Right ventricle myocardium inferior (tissue), 1 donor: ENCODE measurements at regions not wholly inside any gene's neighbourhood (a gene's known extent, or its start where the extent isn't known, plus 50 kb on each side); places are given as distances from the start of the nearest gene placed in this dataset.
"Not testable (repeated sequence)": the region's sequence is repeated elsewhere in the genome, so short reads cannot be mapped to it uniquely, and the experiment has no call there.

Source experiments
- ATAC-seq: fragments of 200-7000 bp; cut with Tn5 transposase; one replicate; pipeline ENCODE4 v1.9.1; 2020; ENCODE audit warnings: mild to moderate bottlenecking, moderate library complexity
- DNase-seq: peaks from one replicate; pipeline ENCODE4 v3.0.0; 2021; ENCODE audit errors: missing footprints
- intact Hi-C: fragments of 100-400 bp; cut with DNase I; formaldehyde crosslinking; loops from one replicate; pipeline ENCODE4 v1.11.0; 2022
- donor health status: DM: no; HTN: yes; CAD: no; lungs with severe emphysema.

DNA sequence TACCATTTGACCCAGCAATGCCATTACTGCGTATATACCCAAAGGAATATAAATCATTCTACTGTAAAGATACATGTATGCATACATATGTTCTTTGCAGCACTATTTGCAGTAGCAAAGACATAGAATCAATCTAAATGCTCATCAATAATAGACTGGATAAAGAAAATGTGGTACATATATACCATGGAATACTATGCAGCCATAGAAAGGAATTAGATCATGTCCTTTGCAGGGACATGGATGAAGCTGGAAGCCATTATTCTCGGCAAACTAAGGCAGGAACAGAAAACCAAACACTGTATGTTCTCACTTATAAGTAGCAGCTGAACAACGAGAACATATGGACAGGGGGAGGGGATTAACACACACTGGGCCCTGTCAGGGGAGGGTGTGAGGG is 54.8 kb upstream of the ZNF30 start:
- intact Hi-C loops, ATAC-seq, DNase-seq: not testable (repeated sequence)

DNA sequence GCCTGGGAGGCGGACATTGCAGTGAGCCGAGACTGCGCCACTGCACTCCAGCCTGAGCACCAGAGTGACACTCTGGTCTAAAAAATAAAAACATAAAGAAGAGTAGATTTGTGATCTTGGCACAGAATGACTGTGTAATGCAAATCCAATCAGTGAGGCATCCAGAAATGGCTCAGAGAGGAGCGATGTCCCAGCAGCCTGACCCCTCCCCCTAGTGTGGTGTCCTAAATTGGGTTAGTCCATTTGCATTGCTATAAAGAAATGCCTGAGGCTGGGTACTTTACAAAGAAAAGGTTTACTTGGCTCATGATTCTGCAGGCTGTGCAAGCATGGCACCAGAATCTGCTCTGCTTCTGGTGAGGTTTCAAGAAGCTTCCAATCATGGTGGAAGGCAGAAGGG is 59.1 kb upstream of the ZNF30 start:
- no peak for ATAC-seq
- intact Hi-C loops = no loop called here

DNA sequence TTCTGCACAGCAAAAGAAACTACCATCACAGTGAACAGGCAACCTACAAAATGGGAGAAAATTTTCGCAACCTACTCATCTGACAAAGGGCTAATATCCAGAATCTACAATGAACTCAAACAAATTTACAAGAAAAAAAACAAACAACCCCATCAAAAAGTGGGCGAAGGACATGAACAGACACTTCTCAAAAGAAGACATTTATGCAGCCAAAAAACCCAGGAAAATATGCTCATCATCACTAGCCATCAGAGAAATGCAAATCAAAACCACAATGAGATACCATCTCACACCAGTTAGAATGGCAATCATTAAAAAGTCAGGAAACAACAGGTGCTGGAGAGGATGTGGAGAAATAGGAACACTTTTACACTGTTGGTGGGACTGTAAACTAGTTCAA is 61.5 kb upstream of the ZNF30 start:
- ATAC-seq, DNase-seq, intact Hi-C loops: not testable (repeated sequence)

More for the DNA sequence above, 59.1 kb upstream of the ZNF30 start:
- no peak for DNase-seq

DNA sequence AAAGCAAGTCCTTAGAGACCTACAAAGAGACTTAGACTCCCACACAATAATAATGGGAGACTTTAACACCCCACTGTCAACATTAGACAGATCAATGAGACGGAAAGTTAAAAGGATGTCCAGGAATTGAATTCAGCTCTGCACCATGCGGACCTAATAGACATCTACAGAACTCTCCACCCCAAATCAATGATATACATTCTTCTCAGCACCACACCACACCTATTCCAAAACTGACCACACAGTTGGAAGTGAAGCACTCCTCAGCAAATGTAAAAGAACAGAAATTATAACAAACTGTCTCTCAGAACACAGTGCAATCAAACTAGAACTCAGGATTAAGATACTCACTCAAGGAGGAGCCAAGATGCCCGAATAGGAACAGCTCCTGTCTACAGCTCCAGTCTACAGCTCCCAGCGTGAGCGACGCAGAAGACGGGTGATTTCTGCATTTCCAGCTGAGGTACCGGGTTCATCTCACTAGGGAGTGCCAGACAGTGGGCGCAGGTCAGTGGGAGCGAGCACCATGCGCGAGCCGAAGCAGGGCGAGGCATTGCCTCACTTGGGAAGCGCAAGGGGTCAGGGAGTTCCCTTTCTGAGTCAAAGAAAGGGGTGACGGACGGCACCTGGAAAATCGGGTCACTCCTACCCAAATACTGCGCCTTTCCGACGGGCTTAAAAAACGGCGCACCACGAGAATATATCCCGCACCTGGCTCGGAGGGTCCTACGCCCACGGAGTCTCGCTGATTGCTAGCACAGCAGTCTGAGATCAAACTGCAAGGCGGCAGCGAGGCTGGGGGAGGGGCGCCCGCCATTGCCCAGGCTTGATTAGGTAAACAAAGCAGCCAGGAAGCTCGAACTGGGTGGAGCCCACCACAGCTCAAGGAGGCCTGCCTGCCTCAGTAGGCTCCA is 66.6 kb upstream of the ZNF30 start:
- intact Hi-C loops, ATAC-seq, DNase-seq: not testable (repeated sequence)

GRCh38 chr19:34859325-34859724 is 67.4 kb upstream of the ZNF30 start:
- intact Hi-C loops, ATAC-seq, DNase-seq: not testable (repeated sequence)

- intact Hi-C loops = no loop called here
- ATAC-seq (no peak), DNase-seq (no peak)
Measured at GRCh38 chr19:34856052-34856451, 70.7 kb upstream of the ZNF30 start.

DNA sequence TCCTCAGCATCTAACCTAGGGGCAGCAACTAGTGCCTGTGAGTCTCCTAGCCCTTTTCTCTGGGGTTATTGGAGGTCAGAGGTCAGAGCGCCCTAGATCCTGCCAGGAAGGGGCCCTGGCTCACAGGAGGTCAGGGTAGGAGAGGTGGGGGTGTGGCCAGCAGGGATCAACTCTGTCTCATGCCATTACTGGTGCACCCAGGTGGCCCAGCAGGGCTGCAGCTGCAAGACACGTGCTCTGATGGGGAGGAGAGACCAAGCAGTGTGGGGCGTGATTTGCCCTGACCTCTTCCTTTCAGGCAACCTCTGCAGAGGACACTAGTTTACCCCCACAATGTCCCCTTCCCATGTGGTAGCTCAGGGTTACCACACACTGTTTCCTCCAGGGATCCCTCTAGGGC is 73.3 kb upstream of the ZNF30 start:
- no peak for ATAC-seq
- intact Hi-C loops = no loop called here
- DNase-seq = no peak

- ATAC-seq = no peak
- intact Hi-C loops = no loop called here
- no peak for DNase-seq
Measured at GRCh38 chr19:34852669-34853068, 74.0 kb upstream of the ZNF30 start.

- intact Hi-C loops = no loop called here
- ATAC-seq (no peak), DNase-seq (no peak)
Measured at GRCh38 chr19:34851277-34851804, 75.4 kb upstream of the ZNF30 start.

DNA sequence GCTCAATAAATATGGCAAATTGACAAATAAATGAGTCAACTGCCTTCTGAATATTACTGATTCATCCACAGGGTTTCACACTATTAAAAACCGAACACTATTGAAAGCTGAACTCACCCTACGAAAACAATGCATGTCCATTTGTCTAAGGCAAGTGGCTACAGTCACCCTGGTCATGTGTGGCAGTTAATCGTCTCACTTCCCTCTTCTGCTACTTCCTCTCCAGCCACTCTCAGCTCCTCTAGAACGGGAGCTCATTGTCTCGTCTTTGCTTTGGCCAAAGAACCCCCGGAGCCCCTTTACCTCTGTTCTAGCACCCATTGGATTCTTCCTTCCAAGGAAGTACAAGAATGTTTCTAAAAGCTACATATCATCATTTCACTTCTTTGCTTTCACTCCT is 74.4 kb upstream of the ZNF599 start:
- ATAC-seq = no peak
- intact Hi-C loops = no loop called here
- DNase-seq = no peak

GRCh38 chr19:34844277-34844676 is 71.3 kb upstream of the ZNF599 start:
- ATAC-seq (no peak), DNase-seq (no peak)
- intact Hi-C loops = no loop called here

DNA sequence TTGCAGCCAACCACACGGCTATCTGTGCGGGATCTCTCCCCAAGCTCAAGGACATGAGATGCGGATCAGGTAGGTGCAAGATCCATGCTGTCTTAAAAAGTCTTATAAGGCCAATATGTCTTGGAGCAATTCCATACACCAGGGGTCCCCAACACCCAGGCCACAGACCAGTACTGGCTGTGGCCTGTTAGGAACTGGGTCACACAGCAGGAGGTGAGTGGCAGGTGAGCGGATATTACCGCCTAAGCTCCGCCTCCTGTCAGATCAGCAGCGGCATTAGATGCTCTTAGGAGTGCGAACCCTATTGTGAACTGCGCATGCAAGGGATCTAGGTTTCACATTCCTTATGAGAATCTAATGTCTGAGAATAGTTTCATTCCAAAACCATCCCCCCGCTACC is 68.8 kb upstream of the ZNF599 start:
- intact Hi-C loops = no loop called here
- DNase-seq (no peak), ATAC-seq (no peak)

DNA sequence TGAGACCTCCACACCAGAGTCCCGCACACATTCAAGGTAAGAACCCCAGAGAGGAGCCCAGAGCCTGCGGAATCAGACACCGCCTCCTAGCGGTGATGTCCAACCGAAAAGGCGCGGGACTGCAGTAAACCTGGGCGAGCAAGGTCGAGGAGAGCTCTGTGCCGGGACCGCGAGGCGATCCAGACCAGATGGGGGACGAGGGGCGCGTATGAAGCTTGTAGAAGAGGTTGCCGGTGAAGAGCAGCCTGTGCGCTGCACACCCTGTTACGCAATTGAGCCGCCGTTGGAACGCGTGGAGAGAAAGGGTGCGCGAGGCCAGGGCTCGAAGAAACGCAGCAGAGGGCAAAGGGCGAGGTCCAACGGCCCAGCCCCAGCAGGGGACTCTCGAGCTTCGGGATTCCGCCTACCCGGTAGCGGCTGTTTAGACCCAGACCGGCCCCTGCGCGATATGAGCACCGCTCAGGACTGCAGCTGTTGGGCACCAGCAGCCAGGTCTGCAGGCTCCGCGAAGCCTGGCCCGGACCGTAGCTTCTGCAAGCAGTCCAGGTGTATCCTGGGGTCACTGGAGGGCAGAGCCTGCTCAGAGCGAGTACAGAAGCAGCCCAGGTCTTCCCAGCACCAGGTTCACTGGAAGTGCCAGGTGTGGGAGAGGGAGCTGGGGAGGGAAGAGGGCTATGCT is 65.9 kb upstream of the ZNF599 start:
- no peak for ATAC-seq
- no peak for DNase-seq
- intact Hi-C loops = loop anchor here (5.0 kb wide), 2 partner anchors 88 to 123 kb away; partner anchors contain the start of genes ZNF30 and ZNF792

GRCh38 chr19:34838248-34838647 is 65.2 kb upstream of the ZNF599 start:
- intact Hi-C loops = loop anchor here (5.0 kb wide), 2 partner anchors 89 to 124 kb away; partner anchors contain the start of genes ZNF30 and ZNF792
- peak; percentile 38 for ATAC-seq
- DNase-seq = no peak

DNA sequence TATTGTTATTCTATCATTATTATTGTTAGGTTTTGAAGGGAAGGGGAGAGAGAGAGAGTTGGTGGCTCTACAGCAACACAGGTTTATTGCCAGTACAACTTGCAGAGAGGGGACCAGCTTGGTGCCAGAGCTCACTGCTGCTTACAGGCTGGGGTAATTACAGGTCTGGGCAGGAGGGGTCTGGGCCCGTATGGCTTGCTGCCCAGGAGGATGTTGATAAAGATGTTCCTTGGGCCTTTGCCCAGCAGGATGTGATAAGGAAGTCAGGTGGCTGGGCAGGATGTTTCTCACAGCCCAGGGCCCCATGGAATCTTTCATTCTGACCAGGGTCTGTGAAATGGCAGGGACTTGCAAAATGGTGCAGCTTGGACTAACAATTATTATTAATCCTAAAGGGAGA is 64.2 kb upstream of the ZNF599 start:
- intact Hi-C loops = loop anchor here (2.0 to 5.0 kb wide), 3 partner anchors 64 to 125 kb away; partner anchors contain the start of genes ZNF30, ZNF599 and ZNF792
- no peak for DNase-seq
- peak; percentile 88 for ATAC-seq

GRCh38 chr19:34835631-34836351 is 62.8 kb upstream of the ZNF599 start:
- ATAC-seq (no peak), DNase-seq (no peak)
- intact Hi-C loops = loop anchor here (2.0 to 5.0 kb wide), 3 partner anchors 63 to 127 kb away; partner anchors contain the start of genes ZNF30, ZNF599 and ZNF792

DNA sequence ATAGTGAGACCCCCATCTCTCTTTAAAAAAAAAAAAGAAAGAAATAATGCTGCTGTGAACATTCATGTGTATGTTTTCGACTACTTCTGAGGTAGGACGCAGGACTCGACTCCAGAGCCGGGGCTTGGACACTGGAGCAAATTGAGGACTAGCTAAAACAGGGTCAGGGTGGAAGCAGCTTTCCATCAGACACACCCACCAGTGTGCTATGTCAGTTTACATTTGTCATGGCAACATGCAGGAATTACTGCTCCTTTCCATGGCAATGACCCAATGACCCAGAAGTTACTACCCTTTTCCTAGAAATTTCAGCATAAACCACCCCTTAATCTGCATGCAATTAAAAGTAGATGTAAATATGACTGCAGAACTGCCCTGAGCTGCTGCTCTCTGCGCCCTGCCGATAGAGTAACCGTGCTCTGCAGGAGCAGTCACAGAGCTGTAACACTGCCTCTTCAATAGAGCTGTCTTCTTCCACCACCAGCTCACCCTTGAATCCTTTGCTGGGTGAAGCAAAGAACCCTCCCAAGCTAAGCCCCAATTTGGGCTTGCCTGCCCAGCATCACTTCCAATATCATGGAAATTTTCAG is 61.6 kb upstream of the ZNF599 start:
- DNase-seq (no peak), ATAC-seq (no peak)
- intact Hi-C loops = loop anchor here (5.0 kb wide), 2 partner anchors 93 to 128 kb away; partner anchors contain the start of genes ZNF30 and ZNF792

- DNase-seq (no peak), ATAC-seq (no peak)
- intact Hi-C loops = no loop called here
Measured at GRCh38 chr19:34832581-34833112, 59.6 kb upstream of the ZNF599 start.
